NCI-H2107 treated with DMSO at 0.1 percent for 48 hours (cell line): ENCODE measurements at regions not wholly inside any gene's neighbourhood (a gene's known extent, or its start where the extent isn't known, plus 50 kb on each side); places are given as distances from the start of the nearest gene placed in this dataset.

ENCODE experiments used
- DNase-seq: peaks from one replicate; lab custom pipeline; 2025; ENCODE audit not compliant: unreplicated experiment; lab: John Stamatoyannopoulos, UW

DNA sequence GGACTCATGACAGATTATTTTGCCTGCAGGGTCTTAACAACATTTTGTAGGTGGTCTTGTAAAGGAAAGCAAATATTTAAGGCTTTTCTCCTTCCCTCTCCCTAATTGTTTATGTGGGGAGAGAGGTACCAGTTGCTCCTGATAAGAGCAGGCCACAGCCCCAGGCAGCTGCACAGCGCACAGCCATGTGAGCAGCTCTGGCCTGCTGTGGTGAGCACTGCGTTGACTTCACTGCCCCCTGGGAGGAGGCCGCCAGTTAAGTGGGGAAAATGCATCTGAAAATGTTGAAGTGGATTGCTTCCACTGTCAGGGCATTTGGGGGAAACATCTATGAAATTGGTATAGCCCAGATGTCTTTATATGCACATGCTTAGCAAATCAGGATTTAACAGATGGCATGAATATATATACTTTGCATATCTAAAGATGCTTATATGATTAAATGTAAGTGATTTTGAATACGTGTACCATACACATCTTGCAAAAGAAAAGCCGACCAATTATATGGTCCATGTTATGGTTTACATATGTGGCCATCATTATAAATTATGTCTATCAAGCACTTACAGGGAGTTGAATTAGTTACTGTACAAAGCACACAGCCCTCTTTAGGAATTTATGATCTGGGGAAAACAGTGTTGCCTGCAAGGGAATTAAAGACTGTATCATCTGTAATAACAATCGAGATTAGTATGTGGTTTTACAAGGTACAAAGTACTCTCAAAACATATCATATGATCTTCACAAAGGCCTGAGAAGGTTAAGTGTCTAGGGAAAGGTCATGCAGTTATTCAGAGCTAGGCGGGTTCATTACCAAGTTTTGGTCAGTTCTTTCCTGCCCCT is 132.1 kb downstream of the RHOU start:
- peak; percentile 48 for DNase-seq

DNA sequence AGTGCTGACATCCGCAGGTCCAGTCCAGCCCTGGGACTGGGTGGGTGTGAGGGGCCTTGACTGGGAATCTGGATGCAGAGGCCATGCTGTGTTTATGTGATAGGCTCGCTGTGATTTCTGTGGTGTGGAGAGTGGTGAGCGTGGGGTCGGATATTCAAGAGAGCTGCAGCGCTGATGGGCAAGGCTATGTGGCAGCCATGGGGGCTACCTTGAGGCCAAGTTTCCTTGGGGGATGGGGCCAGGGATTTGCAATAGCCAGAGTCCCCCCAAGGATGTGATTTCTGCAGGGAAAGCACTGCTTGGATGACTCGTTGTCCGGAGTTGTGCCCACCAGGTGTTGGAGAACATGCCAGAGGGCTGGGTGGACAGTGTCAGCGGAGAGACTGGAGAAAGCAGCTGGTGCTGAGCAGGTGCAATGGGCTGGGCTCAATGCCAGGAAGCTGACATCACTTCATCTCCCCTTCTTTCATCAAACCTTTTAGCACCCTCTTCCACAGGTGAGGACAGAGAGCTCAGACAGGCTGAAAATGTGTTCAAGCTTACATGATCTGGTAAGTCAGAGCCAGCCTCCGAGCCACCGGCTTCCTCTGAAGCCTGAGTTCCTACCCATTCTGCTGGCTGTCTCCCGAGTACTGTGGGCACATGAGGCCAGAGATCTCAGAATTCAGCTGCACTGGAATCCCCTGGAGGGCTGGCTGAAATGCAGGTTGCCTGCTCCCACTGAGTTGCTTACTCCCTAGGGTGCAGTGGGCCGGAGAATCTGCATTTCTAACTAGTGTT is 132.9 kb downstream of the RHOU start:
- peak; percentile 96 for DNase-seq

DNA sequence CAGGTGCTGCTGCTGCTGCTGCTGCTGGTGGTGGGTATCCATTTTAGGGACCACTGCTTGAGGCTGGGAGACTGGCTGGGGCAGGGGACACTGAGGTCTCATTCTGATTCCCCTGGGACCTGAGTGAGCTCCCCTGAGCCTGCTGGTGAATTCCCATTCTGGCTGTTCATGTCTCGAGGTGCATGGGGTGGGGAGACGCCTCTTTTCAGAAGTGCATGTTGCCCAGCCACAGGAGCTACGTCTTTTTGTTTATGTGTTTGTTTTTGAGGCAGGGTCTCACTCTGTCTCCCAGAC is 133.4 kb downstream of the RHOU start:
- DNase-seq: no peak

DNA sequence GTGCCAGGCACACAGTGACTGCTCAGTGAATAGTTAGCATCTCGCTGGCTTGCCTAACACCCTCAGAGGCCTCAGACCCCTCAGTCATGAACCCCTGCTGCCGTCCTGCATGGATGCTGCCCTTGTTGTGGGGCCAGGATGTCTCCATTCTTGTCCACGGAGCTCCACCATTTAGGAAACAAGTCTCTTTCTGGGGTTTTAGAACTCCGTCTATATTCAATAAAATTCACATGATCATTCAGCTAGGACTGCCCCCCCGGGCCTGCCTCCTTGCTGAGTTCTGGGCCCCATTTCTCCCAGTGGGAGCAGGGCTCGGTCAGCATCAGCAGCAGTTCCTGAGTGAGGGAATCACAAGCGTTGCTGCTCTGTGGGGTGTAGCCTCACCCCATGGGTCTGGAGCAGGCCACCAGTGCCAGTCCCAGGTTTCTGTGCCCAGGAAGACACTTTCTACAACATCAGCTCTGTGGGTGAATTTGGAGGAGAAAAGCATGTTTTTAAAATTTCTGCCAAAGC is 134.1 kb downstream of the RHOU start:
- DNase-seq: no peak

DNA sequence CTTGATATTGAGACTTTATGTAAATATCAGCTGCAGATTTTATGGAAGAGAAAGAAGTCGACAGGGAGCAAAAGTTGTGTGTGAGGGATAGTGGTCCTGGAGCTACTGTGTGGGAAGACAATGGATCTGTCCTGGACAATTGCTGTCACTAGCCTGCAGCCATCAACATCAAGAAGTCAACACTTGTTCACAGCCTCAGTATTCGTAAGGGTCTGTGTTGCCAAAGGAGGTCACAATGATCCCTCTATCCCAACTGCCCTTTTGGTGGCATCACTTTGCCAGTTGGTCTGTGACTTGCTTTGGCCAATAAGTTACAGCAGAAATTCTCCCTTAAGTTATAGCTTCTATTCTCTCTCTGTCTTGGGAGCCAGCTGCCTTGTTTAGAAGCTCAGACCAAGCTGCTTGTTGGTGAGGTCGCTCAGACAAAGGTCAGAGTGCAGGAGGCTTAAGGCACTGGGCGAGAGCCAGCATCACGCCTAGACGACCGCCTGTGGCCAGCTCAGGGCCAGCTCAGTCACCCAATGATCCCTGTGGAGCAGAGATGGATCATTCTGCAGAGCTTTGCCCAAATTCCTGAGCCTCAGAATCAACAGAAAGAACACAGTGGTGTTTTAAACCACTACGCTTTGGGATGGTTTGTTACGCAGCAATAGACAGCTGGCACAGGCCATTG is 134.9 kb downstream of the RHOU start:
- no peak for DNase-seq

DNA sequence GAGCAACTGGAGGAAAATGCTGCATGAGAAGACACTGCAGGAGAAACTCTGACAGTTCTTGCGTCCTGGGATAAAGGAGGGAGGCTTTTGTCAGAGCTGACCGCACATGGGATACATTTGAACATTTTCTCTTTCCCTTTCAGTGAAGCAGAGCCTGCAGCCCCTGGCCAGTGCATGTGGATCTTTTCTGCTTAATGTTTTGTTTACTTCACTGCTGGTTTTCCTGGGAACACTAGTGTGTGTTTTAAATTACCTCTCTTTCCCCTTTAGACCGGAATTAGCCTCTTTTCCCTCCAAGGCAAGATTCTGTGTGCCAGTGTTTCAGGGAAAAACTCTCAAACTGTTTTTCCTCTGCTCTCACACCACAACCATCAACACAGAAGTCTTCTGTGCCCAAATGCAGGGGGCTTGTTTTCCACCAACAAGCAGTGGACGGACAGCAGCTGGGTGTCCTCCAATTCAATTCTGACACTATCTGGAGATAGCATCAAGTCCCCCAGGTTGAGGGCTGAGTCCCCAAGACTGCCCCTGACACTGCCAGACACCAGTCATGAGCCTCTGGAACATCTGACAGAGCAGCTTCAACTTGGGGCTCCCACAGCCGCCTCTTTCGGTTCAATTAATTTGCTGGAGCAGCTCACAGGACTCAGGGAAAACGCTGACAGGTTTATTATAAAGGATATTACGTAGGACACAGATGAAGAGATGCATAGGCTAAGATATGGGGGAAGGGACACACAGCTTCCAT is 136.2 kb downstream of the RHOU start:
- DNase-seq: no peak

DNA sequence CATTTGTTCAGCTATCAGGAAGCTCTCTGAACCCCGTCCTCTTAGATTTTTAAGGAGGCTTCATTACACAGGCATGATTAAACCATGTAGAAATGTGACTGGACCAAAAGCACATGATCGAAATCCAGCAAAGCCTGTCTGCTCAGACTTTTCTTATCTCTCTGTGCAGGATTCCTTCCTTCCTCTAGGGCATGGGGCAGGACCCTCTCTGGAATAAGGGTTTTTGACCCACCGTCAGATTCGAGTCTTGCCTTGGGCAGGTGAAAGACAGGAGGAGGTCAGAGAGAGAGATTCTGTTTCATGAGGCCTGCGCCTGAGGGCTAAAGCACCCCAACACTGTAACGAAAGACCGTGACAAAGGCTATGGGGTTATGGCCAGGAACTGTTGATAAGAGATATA is 136.8 kb downstream of the RHOU start:
- no peak for DNase-seq

DNA sequence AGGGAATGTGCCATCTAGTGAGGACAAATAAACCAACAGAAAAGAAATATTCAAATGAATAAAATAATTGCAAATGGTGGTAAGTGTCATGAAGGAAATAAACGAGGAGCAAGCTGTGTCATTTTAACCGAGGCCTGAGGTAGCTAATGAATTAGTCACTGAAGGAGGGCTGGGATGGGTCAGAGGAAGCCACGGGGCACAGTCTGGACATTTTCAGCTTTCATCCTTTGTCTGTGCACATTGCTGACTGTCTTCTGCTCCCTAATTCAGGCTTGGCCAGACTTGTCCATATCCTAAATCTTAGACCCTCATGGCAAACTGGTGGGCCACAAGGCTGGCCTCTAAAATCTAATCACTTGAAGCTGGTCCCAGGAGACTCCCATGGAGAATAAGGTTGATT is 138.4 kb downstream of the RHOU start:
- no peak for DNase-seq

DNA sequence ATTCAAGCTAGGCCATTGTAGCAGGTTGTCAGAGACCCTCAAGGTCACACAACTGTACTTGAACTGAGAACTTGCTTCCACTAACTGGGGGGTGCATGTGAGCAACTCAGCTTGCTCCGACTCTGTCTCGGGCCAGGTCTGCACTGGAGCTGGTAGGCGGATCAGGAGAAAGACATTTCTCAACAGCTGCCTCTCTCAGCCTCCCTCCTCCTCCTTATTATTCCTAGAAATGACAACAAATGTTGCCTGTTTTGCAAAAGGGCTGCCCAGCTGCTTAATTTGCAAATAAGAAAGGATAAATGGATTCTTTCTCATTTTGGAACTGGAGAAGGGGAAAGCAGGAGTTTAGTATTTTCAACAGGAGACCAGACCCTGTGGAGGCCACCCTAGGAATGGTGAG is 140.5 kb downstream of the RHOU start:
- DNase-seq: no peak

DNA sequence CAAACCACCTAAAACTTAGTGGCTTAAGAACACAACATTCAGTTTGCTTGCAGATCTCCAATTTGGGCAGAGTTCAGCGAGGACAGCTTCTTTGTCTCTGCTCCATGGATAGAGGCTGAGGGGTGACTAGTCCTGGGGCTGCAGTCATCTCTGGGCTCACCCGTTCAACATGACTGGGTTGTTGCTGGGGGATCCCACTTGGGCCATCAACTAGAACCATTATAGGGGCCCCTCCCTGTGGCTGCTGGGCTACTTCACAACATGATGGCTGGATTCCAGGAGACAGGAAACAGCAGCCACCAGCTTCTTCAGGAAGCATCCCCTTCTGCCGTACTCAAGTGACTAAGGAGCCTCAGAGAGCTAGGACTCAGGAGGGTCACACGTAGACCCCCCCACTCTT is 140.9 kb downstream of the RHOU start:
- DNase-seq: no peak

DNA sequence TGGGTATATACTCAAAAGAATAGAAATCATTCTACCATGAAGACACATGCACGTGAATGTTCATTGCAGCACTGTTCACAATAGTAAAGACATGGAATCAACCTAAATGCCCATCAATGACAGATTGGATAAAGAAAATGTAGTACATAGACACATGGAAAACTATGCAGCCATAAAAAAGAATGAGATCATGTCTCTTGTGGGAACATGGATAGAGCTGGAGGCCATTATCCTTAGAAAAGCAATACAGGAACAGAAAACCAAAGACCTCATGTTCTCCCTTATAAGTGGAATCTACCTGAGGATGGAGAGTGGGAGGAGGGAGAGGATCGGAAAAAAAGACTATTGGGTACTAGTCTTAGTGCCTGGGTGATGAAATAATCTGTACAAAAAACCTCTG is 143.9 kb downstream of the RHOU start:
- DNase-seq: no peak

DNA sequence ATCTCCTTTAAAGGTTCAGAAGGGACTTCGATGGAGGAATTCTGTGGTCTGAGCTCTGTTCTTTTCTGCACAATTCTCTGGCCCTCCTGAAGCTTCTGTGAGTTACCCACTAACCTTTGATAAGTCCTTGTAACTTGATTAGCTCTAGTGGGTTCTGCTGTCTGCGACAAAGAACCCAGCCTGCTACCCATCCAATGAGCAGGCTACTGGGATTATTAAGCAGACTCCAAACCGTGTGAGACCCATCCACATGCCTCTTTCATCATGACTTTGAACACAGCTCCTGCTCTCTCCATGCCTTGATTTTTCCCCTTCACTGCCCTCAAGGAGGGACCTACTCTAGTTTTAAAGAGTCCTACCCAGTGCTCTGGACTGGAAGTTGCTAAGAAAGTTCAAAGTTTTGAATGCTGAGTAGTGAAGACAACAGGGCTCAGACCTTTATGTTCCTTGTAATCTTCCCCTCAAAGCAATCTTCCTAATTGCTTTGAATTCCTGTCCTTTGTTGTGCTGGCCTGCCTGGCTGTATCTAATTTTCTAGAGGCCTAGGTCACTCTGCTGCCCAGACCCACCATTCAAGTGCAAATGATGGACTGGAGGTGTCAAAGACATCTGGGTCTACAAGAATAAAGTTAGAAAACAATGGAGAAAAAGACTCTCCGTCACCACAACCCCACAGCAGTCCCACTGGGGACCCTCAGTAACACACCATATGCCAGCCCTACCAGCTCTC is 146.9 kb downstream of the RHOU start:
- no peak for DNase-seq

DNA sequence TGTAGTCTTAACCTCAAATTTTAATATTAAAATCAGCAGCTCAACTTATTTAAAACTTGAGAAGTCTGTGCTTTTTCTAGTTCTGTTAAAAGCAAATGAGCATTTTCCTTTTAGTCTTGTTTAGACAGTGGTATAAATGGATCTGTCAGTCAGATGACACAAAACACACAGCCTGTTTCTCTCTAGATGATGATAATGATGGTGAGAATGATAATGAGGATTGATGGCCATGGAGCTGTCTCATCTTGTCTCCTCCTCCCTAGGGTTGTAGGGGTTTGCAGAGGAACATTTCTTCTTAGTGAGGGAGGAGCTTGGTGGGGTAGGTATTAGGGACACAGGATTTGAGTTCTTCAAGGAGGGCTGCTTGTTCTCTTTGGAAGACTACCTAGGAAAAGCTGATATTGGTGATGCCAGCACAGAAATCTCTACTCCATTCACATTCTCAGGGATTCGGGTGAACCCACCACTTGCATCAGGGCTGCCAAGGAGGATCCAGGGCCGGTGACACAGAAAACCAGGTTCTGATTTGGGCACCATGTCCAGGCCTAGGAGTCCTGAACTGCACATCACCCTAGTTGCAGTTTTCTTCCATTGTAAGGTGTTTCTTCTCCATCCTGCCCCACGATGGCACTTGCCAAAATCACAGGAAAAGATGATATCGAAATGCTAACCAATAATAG is 147.6 kb downstream of the RHOU start:
- DNase-seq: no peak

DNA sequence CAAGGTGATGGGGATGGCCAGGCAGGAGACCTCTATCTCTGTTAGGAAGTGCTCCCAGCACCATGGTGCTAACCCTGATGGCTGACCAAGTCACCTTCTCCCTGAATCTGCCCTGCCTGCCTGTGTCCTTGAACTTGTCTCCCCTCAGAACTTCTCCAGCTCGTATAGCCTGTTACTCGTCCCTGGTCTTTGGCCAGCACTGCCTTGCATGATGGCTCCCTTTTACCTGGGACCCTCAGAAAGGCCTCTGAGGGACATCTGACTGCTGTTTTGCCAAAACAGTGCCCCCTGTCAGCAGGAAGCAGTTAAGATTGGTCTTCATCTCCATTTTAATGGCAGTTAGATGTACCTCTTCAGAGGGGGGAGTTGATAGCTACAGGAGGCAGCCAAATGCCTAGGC is 148.3 kb downstream of the RHOU start:
- DNase-seq: no peak

DNA sequence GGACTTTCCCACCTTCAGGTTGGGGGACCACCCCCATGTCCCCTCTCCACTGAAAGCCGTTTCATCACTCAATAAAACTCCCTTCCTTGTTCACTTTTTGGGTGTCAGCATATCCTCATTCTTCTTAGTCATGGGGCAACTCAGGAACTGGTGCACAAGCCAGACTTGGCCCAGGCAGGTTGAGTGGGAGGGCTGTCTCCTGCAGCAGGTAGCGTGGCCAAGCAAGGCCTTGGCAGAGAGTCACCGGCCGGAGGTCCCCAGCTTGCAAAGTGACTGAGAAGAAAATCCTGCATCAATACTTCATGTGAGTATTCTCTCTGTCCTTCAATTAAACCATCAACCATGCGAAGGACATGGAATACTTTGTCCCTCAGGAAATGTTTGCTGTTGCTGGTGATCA is 148.9 kb downstream of the RHOU start:
- DNase-seq: no peak

DNA sequence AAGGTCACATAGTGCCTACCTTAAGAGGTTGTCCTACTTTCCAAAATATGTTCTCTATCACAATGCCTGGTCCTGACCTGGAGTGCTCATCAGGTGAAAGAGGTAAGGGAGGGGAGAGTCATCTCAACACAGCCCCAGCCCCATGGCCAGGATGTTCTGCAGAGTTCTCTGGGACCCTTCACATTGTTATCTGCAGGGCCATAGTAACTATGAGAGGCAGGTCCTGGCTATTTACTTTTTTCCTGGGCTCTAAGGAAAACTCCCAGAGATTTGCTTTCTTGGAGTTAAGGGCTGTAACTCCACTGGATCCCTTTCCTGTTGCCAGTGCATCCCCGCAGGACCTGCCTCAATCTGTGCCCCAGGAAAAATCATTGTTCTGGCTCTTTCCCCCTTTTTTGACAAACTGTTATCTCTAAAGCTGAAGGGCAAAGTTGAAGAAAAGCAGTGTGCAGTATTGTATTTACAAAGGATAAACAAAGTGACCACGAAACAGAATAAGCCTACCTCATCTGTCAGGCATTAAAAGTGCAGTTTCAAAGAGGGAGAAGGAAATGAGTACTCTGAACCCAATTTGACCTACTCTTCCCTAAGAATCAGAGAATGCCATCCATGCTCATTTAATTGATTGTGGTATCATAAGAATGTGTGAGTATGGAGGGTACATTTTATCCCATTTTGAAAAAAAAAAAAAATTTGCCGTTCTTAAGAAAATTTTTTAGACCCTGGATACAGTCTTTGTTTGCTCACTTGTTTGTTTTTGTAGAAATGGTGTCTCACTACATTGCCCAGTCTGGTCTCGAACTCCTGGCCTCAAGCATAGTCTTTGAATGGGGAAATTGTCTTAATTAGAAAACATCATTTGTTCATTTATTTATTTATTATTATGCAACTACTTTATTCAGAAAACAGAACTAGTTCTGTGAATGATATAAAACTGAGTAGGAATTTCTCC is 149.6 kb downstream of the RHOU start:
- no peak for DNase-seq

DNA sequence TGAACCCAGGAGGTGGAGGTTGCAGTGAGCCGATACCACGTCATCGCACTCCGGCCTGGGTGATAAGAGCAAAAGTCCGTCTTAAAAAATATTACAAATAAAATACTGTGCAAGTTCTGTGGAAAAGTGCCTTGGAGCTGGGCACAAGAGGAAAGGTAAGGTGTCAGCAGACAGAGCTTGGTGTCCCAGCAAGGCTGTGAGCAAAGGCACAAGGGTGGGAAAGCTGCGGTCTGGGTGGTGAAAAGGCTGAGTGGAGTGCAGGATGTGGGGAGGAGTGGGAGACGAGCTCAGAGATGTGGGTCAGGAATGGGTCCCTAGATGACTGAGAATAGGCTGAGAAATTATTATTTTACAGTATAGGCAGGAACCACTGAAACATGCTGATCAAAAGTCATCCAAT is 150.6 kb downstream of the RHOU start:
- no peak for DNase-seq

DNA sequence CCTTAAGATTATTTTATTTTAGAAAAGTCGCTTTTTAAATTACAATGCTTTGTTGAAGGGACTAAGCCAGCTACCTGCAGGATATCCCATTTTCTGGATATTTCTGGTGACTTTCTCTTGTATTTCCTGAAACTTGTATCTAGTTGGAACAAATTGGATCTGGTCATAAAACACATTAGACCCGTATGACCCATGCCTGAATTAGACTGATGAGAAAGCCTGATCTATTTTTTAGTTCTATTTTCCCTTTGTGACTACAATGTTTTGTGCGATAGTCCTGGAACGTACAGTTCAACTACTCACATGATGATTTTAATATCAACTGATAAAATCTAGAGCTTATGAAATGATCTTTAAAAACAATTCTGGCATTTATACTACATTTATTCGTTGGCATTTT is 151.8 kb downstream of the RHOU start:
- DNase-seq: no peak

DNA sequence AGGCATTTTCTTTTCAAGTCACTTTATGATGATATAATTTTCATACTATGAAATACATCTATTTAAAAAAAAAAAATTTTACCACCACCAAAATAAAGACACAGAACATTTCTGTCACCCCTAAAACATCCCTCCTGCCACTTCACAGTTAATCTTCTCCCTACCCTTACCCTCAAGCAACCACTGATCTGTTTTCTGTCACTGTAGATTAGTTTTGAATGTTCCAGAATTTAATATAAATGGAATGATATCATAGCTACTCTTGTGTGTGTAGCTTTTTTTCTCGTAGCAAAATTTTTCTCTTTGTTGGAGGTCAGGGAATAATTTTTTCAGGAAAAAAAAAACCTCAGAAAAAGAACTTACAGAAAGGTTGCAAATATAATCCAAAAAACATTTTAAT is 152.7 kb downstream of the RHOU start:
- no peak for DNase-seq
